ENCODE measurements at regions not wholly inside any gene's neighbourhood (a gene's known extent, or its start where the extent isn't known, plus 50 kb on each side); places are given as distances from the start of the nearest gene placed in this dataset.

DNA sequence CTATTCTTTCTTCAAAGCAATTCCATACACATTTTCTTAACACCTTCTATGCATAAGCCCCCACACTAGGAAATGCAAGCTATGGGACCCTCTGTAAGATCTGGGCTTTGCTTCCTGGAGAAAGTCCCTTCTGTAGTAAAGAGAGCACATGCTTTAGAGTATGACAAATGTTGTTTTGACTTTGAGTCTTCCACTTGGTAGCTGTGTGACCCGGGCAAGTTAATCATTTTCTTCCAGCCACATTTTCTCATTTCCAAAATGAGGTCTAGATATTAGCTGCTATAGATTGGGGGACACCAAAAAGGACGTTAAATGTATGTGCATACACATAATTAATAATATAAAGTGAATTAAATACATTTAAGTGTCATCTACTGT, 334.0 kb downstream of the NFIB start:
- H3K4me1 ChIP-seq (ENCODE audit: insufficient read depth, low read length) = peaks cover 15% of the 10 kb centered on the region
- H3K36me3 ChIP-seq (ENCODE audit: insufficient read depth, low read length) = no peaks in the 10 kb centered on the region
- no peak for DNase-seq (ENCODE audit: insufficient read length, low spot score, missing footprints)
- no peak overlapping the region for H3K4me2 ChIP-seq (ENCODE audit: insufficient read depth, low read length)
- no peaks in the 10 kb centered on the region for H3K79me2 ChIP-seq (ENCODE audit: insufficient read depth, low read length)
- H3K4me3 ChIP-seq (ENCODE audit: insufficient read depth, low read length) = no peak overlapping the region
- TF ChIP-seq, protein P1, sequence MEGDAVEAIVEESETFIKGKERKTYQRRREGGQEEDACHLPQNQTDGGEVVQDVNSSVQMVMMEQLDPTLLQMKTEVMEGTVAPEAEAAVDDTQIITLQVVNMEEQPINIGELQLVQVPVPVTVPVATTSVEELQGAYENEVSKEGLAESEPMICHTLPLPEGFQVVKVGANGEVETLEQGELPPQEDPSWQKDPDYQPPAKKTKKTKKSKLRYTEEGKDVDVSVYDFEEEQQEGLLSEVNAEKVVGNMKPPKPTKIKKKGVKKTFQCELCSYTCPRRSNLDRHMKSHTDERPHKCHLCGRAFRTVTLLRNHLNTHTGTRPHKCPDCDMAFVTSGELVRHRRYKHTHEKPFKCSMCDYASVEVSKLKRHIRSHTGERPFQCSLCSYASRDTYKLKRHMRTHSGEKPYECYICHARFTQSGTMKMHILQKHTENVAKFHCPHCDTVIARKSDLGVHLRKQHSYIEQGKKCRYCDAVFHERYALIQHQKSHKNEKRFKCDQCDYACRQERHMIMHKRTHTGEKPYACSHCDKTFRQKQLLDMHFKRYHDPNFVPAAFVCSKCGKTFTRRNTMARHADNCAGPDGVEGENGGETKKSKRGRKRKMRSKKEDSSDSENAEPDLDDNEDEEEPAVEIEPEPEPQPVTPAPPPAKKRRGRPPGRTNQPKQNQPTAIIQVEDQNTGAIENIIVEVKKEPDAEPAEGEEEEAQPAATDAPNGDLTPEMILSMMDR (IDR thresholded peaks at IDR 0.05; ENCODE audit: extremely low read depth, low read depth, low read length) = no peak
- H3K27ac ChIP-seq (ENCODE audit: low read depth, low read length) = no peak overlapping the region
- H2AFZ ChIP-seq (ENCODE audit: low read length) = no peak overlapping the region
- H4K20me1 ChIP-seq (ENCODE audit: insufficient read depth, low read length) = no peaks in the 10 kb centered on the region
- H3K27me3 ChIP-seq (ENCODE audit: insufficient read depth, low read length) = no peaks in the 10 kb centered on the region
- no peaks in the 10 kb centered on the region for H3K9me3 ChIP-seq (ENCODE audit: low read depth, low read length)

DNA sequence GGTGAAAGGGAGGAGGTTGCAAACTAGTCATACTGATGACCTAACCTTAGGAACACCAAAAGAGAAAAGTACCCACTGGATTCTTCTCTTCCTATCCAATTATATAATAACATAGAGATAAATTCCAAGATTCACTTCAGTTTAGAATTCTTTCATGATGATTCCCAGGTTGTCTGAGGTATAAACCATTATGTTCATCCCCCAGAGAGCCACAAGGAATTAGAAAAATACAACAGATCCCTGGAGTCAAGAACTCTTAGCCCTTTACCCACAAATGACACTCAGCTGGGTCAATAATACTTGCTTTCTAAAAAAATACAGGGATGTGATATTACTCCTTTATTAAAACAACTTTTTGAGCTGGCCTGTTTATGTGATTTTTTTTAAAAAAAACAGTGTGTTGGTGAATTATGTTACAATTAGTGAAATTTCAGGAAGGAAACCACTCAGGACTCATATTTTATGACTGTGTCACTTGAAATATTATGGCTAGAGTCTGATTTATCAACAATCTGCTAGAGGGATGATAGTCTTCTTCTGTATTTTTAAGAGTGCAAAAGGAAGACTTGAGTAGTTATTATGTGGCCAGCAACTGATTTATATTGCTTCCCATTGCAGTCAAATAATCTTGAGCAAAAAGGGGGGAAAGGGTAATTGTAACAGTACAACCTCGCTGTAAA, 338.2 kb downstream of the NFIB start:
- Histone ChIP-seq H3K4me1 (ENCODE audit: insufficient read depth, low read length) (peaks cover 13% of the 10 kb centered on the region), H2AFZ (ENCODE audit: low read length) (no peak overlapping the region), H3K4me3 (ENCODE audit: insufficient read depth, low read length) (no peak overlapping the region), H3K79me2 (ENCODE audit: insufficient read depth, low read length) (no peaks in the 10 kb centered on the region), H3K27ac (ENCODE audit: low read depth, low read length) (no peak overlapping the region), H3K36me3 (ENCODE audit: insufficient read depth, low read length) (no peaks in the 10 kb centered on the region), H4K20me1 (ENCODE audit: insufficient read depth, low read length) (no peaks in the 10 kb centered on the region), H3K4me2 (ENCODE audit: insufficient read depth, low read length) (no peak overlapping the region), H3K9me3 (ENCODE audit: low read depth, low read length) (no peaks in the 10 kb centered on the region), H3K27me3 (ENCODE audit: insufficient read depth, low read length) (no peaks in the 10 kb centered on the region)
- TF ChIP-seq, protein P1 (IDR thresholded peaks at IDR 0.05; ENCODE audit: extremely low read depth, low read depth, low read length) = no peak
- DNase-seq (ENCODE audit: insufficient read length, low spot score, missing footprints) = no peak

DNA sequence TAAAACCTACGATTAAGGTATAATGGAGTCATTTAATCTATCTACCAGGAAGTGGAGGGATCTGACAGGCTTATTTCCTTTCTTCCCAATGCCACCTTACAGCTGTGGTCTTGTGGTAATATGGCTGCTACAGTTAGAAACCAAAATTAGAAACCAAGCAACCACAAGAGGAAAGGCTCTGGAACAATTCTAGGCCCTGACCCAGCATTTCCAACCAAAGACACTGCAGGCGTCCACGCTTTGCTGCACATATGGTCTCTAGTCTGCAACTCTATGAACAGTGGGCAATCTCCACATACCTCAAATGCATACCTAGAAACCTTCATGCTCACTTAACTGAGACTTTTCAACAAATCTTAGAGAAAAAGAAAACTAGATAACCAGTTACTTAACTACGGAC, 339.1 kb downstream of the NFIB start:
- Histone ChIP-seq H3K4me1 (ENCODE audit: insufficient read depth, low read length) (peaks cover 13% of the 10 kb centered on the region), H2AFZ (ENCODE audit: low read length) (no peak overlapping the region), H3K36me3 (ENCODE audit: insufficient read depth, low read length) (no peaks in the 10 kb centered on the region), H3K9me3 (ENCODE audit: low read depth, low read length) (no peaks in the 10 kb centered on the region), H3K4me2 (ENCODE audit: insufficient read depth, low read length) (no peak overlapping the region), H3K4me3 (ENCODE audit: insufficient read depth, low read length) (no peak overlapping the region), H4K20me1 (ENCODE audit: insufficient read depth, low read length) (no peaks in the 10 kb centered on the region), H3K27me3 (ENCODE audit: insufficient read depth, low read length) (no peaks in the 10 kb centered on the region), H3K27ac (ENCODE audit: low read depth, low read length) (no peak overlapping the region), H3K79me2 (ENCODE audit: insufficient read depth, low read length) (no peaks in the 10 kb centered on the region)
- TF ChIP-seq, protein P1 (IDR thresholded peaks at IDR 0.05; ENCODE audit: extremely low read depth, low read depth, low read length) = no peak
- no peak for DNase-seq (ENCODE audit: insufficient read length, low spot score, missing footprints)

DNA sequence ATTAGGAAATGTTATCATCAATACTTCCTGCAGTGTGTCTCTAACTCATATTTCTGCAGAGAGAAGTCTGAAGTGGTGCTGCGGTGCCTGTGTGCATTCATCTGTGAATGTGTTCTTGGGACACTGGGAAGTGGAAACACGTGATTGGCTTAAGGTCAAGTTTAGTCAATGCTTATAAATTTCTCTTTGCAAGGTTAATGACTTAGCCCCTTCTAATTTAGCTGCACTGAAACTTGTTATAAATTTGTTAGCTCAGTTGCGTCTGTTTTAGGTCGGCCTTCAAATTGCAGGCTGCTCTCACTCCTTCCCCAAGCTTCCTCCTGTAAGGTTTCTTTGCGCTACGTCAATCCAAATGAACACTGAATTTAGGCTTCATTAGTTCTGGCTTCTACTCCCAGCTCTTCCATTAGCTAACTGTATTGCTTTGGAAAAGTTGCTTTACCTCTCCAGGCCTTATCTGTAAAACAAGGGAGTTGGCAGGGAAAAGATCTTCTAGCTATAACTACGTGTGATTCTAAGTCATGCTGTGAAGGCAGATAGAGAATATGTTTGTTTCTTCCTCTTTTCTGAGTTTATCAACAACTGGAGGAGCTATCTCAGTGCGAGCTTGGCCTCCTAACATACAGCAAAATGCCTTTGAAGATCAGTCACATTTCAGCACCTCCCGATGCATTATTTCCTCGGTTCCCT, 341.8 kb downstream of the NFIB start:
- peaks cover 13% of the 10 kb centered on the region for H3K4me1 ChIP-seq (ENCODE audit: insufficient read depth, low read length)
- H3K36me3 ChIP-seq (ENCODE audit: insufficient read depth, low read length) = no peaks in the 10 kb centered on the region
- H3K27ac ChIP-seq (ENCODE audit: low read depth, low read length) = no peak overlapping the region
- no peaks in the 10 kb centered on the region for H3K27me3 ChIP-seq (ENCODE audit: insufficient read depth, low read length)
- DNase-seq (ENCODE audit: insufficient read length, low spot score, missing footprints) = no peak
- TF ChIP-seq, protein P1 (IDR thresholded peaks at IDR 0.05; ENCODE audit: extremely low read depth, low read depth, low read length) = no peak
- no peak overlapping the region for H3K4me2 ChIP-seq (ENCODE audit: insufficient read depth, low read length)
- no peak overlapping the region for H3K4me3 ChIP-seq (ENCODE audit: insufficient read depth, low read length)
- H4K20me1 ChIP-seq (ENCODE audit: insufficient read depth, low read length) = no peaks in the 10 kb centered on the region
- H3K9me3 ChIP-seq (ENCODE audit: low read depth, low read length) = no peaks in the 10 kb centered on the region
- no peak overlapping the region for H2AFZ ChIP-seq (ENCODE audit: low read length)
- H3K79me2 ChIP-seq (ENCODE audit: insufficient read depth, low read length) = no peaks in the 10 kb centered on the region

All from osteoblast (primary cell).